Mesothelial cell of epicardium (in vitro differentiated cells): ENCODE measurements at regions not wholly inside any gene's neighbourhood (a gene's known extent, or its start where the extent isn't known, plus 50 kb on each side); places are given as distances from the start of the nearest gene placed in this dataset.

ENCODE experiments used
- DNase-seq, 2 experiments: peaks; one replicate each; pipeline ENCODE4 v3.0.0; 2021; ENCODE audit warnings: low spot score in 2 of 2; ENCODE audit not compliant: unreplicated experiment in 2 of 2
- H3K27ac Mint-ChIP-seq: 2 replicates; pipeline ENCODE4 v1.8.0; 2021; ENCODE audit warnings: mixed read lengths
- H3K27me3 Mint-ChIP-seq: 2 replicates; pipeline ENCODE4 v1.8.0; 2021; ENCODE audit warnings: low read depth, mixed read lengths
- H3K36me3 Mint-ChIP-seq: 2 replicates; pipeline ENCODE4 v1.8.0; 2021; ENCODE audit warnings: mixed read lengths
- H3K4me1 Mint-ChIP-seq: 2 replicates; pipeline ENCODE4 v1.8.0; 2021; ENCODE audit warnings: mixed read lengths
- H3K4me3 Mint-ChIP-seq: 2 replicates; pipeline ENCODE4 v1.8.0; 2021; ENCODE audit warnings: mild to moderate bottlenecking, moderate library complexity, mixed read lengths
- H3K9me3 Mint-ChIP-seq: 2 replicates; pipeline ENCODE4 v1.8.0; 2021; ENCODE audit warnings: mixed read lengths
- TF ChIP-seq, protein P1 (sequence below): fragments of 200-600 bp; sonication (generic); IDR thresholded peaks from one replicate; pipeline ENCODE4 v1.5.0; 2021; ENCODE audit warnings: antibody characterized with exemption; ENCODE audit not compliant: unreplicated experiment

DNA sequence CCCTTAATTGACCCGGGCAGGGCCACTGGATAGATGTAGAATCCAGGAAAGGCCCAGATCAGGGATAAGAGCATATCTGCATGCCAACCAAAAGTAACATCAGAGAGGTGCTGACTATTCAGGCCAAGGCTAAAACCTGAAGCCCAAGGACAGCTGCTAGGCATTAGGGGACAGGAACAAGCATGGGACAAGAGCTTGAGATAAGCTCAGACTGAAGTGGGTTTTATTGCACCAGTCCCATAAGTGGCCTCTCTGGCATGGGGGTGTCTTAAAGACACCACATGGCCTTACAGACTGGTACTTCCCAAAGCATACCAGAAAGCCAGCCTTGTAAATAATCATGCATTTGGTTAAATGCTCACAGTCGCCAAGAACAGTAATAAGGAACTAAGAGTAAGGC is 376.1 kb downstream of the FBXW7 start:
- H3K36me3 Mint-ChIP-seq, result no peaks in the 10 kb centered on the region
- H3K4me1 Mint-ChIP-seq, result peaks cover 8% of the 10 kb centered on the region
- TF ChIP-seq, protein P1, sequence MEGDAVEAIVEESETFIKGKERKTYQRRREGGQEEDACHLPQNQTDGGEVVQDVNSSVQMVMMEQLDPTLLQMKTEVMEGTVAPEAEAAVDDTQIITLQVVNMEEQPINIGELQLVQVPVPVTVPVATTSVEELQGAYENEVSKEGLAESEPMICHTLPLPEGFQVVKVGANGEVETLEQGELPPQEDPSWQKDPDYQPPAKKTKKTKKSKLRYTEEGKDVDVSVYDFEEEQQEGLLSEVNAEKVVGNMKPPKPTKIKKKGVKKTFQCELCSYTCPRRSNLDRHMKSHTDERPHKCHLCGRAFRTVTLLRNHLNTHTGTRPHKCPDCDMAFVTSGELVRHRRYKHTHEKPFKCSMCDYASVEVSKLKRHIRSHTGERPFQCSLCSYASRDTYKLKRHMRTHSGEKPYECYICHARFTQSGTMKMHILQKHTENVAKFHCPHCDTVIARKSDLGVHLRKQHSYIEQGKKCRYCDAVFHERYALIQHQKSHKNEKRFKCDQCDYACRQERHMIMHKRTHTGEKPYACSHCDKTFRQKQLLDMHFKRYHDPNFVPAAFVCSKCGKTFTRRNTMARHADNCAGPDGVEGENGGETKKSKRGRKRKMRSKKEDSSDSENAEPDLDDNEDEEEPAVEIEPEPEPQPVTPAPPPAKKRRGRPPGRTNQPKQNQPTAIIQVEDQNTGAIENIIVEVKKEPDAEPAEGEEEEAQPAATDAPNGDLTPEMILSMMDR, result no peak
- no peak for DNase-seq
- H3K9me3 Mint-ChIP-seq, result no peaks in the 10 kb centered on the region
- no peak overlapping the region for H3K4me3 Mint-ChIP-seq
- H3K27me3 Mint-ChIP-seq, result no peaks in the 10 kb centered on the region
- no peak overlapping the region for H3K27ac Mint-ChIP-seq

GRCh38 chr4:152158225-152158624 is 377.7 kb downstream of the FBXW7 start:
- H3K27ac Mint-ChIP-seq, result no peak overlapping the region
- no peak for DNase-seq
- no peaks in the 10 kb centered on the region for H3K36me3 Mint-ChIP-seq
- H3K4me1 Mint-ChIP-seq, result peaks cover 8% of the 10 kb centered on the region
- no peaks in the 10 kb centered on the region for H3K9me3 Mint-ChIP-seq
- TF ChIP-seq, protein P1, result no peak
- H3K4me3 Mint-ChIP-seq, result no peak overlapping the region
- H3K27me3 Mint-ChIP-seq, result no peaks in the 10 kb centered on the region

DNA sequence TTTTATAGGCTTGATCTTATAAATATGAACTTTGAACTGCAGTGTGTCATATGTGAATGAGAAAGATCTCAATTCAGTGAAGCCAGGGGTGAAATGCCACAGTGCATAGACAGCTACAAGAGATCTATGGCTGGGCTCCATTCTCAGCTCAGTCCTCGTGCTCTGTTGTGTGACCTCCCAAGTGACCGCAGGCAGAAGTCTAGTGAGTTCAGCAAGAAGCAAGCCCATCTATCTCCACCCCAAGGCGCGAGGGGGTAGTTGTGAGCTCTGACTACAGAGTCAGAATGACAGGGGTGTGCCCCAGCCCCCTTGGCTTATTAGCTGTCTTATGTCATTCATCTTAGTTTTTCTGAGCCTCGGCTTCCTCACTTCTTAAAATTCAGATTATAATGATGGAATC is 378.3 kb downstream of the FBXW7 start:
- DNase-seq, result no peak
- H3K27ac Mint-ChIP-seq, result no peak overlapping the region
- peaks cover 8% of the 10 kb centered on the region for H3K4me1 Mint-ChIP-seq
- no peaks in the 10 kb centered on the region for H3K9me3 Mint-ChIP-seq
- no peaks in the 10 kb centered on the region for H3K36me3 Mint-ChIP-seq
- no peak overlapping the region for H3K4me3 Mint-ChIP-seq
- no peaks in the 10 kb centered on the region for H3K27me3 Mint-ChIP-seq
- TF ChIP-seq, protein P1, result no peak

- TF ChIP-seq, protein P1, result no peak
- no peak for DNase-seq
- H3K4me1 Mint-ChIP-seq, result peaks cover 11% of the 10 kb centered on the region
- no peaks in the 10 kb centered on the region for H3K36me3 Mint-ChIP-seq
- no peak overlapping the region for H3K4me3 Mint-ChIP-seq
- H3K27me3 Mint-ChIP-seq, result no peaks in the 10 kb centered on the region
- H3K27ac Mint-ChIP-seq, result no peak overlapping the region
- H3K9me3 Mint-ChIP-seq, result no peaks in the 10 kb centered on the region
These were observed 379.4 kb downstream of the FBXW7 start for GRCh38 chr4:152156442-152156841.

GRCh38 chr4:152155070-152155469 is 380.8 kb downstream of the FBXW7 start:
- H3K9me3 Mint-ChIP-seq, result no peaks in the 10 kb centered on the region
- no peak overlapping the region for H3K4me3 Mint-ChIP-seq
- H3K27ac Mint-ChIP-seq, result no peak overlapping the region
- H3K4me1 Mint-ChIP-seq, result peaks cover 11% of the 10 kb centered on the region
- H3K27me3 Mint-ChIP-seq, result no peaks in the 10 kb centered on the region
- TF ChIP-seq, protein P1, result no peak
- no peak for DNase-seq
- H3K36me3 Mint-ChIP-seq, result no peaks in the 10 kb centered on the region

DNA sequence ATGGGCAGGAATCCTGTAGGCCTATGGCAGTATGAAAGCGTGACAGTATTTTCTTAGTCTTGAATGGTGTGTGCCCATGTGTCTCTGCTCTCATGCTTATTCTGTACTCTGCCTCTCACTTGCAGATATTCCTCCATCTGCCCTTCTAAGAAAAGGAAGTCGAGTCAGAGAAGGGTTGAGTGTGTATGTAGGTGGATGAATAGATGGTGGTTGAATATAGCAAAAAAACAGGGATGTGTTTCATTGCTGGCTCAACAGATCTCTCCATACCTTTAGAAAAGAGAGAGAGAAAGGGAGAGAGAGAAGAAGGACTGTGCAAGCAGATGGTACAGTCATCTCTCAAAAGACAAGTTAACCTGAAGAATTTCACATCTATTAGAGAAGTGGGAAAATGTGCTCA is 381.5 kb downstream of the FBXW7 start:
- TF ChIP-seq, protein P1, result no peak

More for the DNA sequence above, 381.5 kb downstream of the FBXW7 start:
- DNase-seq, result no peak
- Mint-ChIP-seq H3K27me3 (no peaks in the 10 kb centered on the region), H3K9me3 (no peaks in the 10 kb centered on the region), H3K27ac (no peak overlapping the region), H3K36me3 (no peaks in the 10 kb centered on the region), H3K4me3 (no peak overlapping the region), H3K4me1 (peaks cover 11% of the 10 kb centered on the region)
